OCI-LY3 (cell line): ENCODE measurements at regions not wholly inside any gene's neighbourhood (a gene's known extent, or its start where the extent isn't known, plus 50 kb on each side); places are given as distances from the start of the nearest gene placed in this dataset.
A peak's percentile ranks its signal among the peaks of the same experiment; 100 is the strongest.

Source experiments
- H2AFZ ChIP-seq: fragments of 200-600, 300-600 bp; shearing (Covaris generic); 2 replicates; pipeline ENCODE4 v1.6.0; 2014; ENCODE audit warnings: antibody characterized with exemption, low read depth, low read length
- H3K27ac ChIP-seq: fragments of 200-600, 300-600 bp; sonication (generic); 2 replicates; pipeline ENCODE4 v1.5.1; 2014; ENCODE audit warnings: mild to moderate bottlenecking, low read length, moderate library complexity, mixed read lengths
- H3K27me3 ChIP-seq: fragments of 200-600, 300-600 bp; sonication (generic); 2 replicates; pipeline ENCODE4 v1.6.1; 2014; ENCODE audit warnings: low read depth, low read length, mixed read lengths
- H3K36me3 ChIP-seq: fragments of 200-600, 300-600 bp; sonication (generic); replicated peaks from 2 replicates; pipeline ENCODE3; 2014; ENCODE audit warnings: low read depth, low read length, mixed read lengths
- H3K4me1 ChIP-seq: fragments of 300-600, 200-600 bp; sonication (generic); 2 replicates; pipeline ENCODE4 v1.6.1; 2014; ENCODE audit warnings: low read length, mixed read lengths
- H3K4me2 ChIP-seq: fragments of 200-600, 300-600 bp; sonication (generic); 2 replicates; pipeline ENCODE4 v1.6.1; 2014; ENCODE audit warnings: low read length, mixed read lengths
- H3K4me3 ChIP-seq: fragments of 300-600, 200-600 bp; sonication (generic); 2 replicates; pipeline ENCODE4 v1.5.1; 2014; ENCODE audit warnings: antibody characterized with exemption, mild to moderate bottlenecking, low read length, moderate library complexity
- H3K79me2 ChIP-seq: fragments of 300-600, 200-600 bp; shearing (Covaris generic); 2 replicates; pipeline ENCODE4 v1.6.1; 2014; ENCODE audit warnings: mild to moderate bottlenecking, low read length, mixed read lengths
- H3K9ac ChIP-seq: fragments of 300-600, 200-600 bp; shearing (Covaris generic); 2 replicates; pipeline ENCODE4 v1.6.0; 2014; ENCODE audit warnings: mild to moderate bottlenecking, low read length, moderate library complexity
- H3K9me3 ChIP-seq: fragments of 200-600, 300-600 bp; shearing (Covaris generic); 2 replicates; pipeline ENCODE4 v1.6.1; 2014; ENCODE audit warnings: low read length, mixed read lengths; ENCODE audit not compliant: insufficient read depth
- H4K20me1 ChIP-seq: fragments of 200-600, 300-600 bp; sonication (generic); 2 replicates; pipeline ENCODE4 v1.6.1; 2016; ENCODE audit warnings: low read length, mixed read lengths; ENCODE audit not compliant: insufficient read depth
- CTCF ChIP-seq: fragments of 200-600, 300-600 bp; sonication (generic); IDR thresholded peaks from 2 replicates; pipeline ENCODE4 v1.5.1; 2014; ENCODE audit warnings: antibody characterized with exemption, low read length, low read depth
- EZH2phosphoT487 ChIP-seq: fragments of 200-600 bp; shearing (Covaris generic); IDR thresholded peaks from 2 replicates; pipeline ENCODE4 v1.6.1; 2018; ENCODE audit warnings: antibody characterized with exemption, mixed run types, low read depth

- H3K4me1 ChIP-seq: peaks cover 11% of the 10 kb centered on the region
- H3K36me3 ChIP-seq: no peaks in the 10 kb centered on the region
- H4K20me1 ChIP-seq: no peaks in the 10 kb centered on the region
- no peak overlapping the region for H2AFZ ChIP-seq
- H3K4me3 ChIP-seq: no peak overlapping the region
- H3K9me3 ChIP-seq: no peaks in the 10 kb centered on the region
- H3K27me3 ChIP-seq: no peaks in the 10 kb centered on the region
- no peaks in the 10 kb centered on the region for H3K79me2 ChIP-seq
- TF ChIP-seq EZH2phosphoT487 (no peak), CTCF (no peak)
- H3K4me2 ChIP-seq: peak overlapping the region; percentile 32
- no peak overlapping the region for H3K9ac ChIP-seq
- no peak overlapping the region for H3K27ac ChIP-seq
Measured at GRCh38 chr1:47517946-47518345, 80.1 kb downstream of the FOXD2 start.

GRCh38 chr1:47519491-47519890 lies 81.6 kb downstream of the FOXD2 start:
- Histone ChIP-seq H3K79me2 (no peaks in the 10 kb centered on the region), H3K9ac (no peak overlapping the region), H3K36me3 (no peaks in the 10 kb centered on the region), H3K27ac (no peak overlapping the region), H3K4me2 (no peak overlapping the region), H4K20me1 (no peaks in the 10 kb centered on the region), H2AFZ (no peak overlapping the region), H3K4me1 (peaks cover 11% of the 10 kb centered on the region), H3K4me3 (no peak overlapping the region), H3K27me3 (no peaks in the 10 kb centered on the region), H3K9me3 (no peaks in the 10 kb centered on the region)
- TF ChIP-seq CTCF: no peak
- no peak for TF ChIP-seq EZH2phosphoT487

- no peaks in the 10 kb centered on the region for H3K9me3 ChIP-seq
- H3K27ac ChIP-seq: no peak overlapping the region
- no peak for TF ChIP-seq EZH2phosphoT487
- TF ChIP-seq CTCF: no peak
- peaks cover 12% of the 10 kb centered on the region for H3K4me1 ChIP-seq
- H3K4me3 ChIP-seq: no peak overlapping the region
- H3K4me2 ChIP-seq: no peak overlapping the region
- H3K36me3 ChIP-seq: no peaks in the 10 kb centered on the region
- H3K9ac ChIP-seq: no peak overlapping the region
- no peaks in the 10 kb centered on the region for H4K20me1 ChIP-seq
- no peak overlapping the region for H2AFZ ChIP-seq
- no peaks in the 10 kb centered on the region for H3K79me2 ChIP-seq
- no peaks in the 10 kb centered on the region for H3K27me3 ChIP-seq
Measured at GRCh38 chr1:47519971-47520370, 82.1 kb downstream of the FOXD2 start.

- no peaks in the 10 kb centered on the region for H3K79me2 ChIP-seq
- TF ChIP-seq EZH2phosphoT487: no peak
- no peaks in the 10 kb centered on the region for H3K9me3 ChIP-seq
- no peaks in the 10 kb centered on the region for H3K36me3 ChIP-seq
- H3K4me1 ChIP-seq: peaks cover 19% of the 10 kb centered on the region
- no peak overlapping the region for H3K4me3 ChIP-seq
- no peak overlapping the region for H2AFZ ChIP-seq
- H3K9ac ChIP-seq: no peak overlapping the region
- no peaks in the 10 kb centered on the region for H4K20me1 ChIP-seq
- H3K27me3 ChIP-seq: no peaks in the 10 kb centered on the region
- no peak overlapping the region for H3K4me2 ChIP-seq
- H3K27ac ChIP-seq: no peak overlapping the region
Measured at GRCh38 chr1:47521034-47521881, 83.4 kb downstream of the FOXD2 start.
